Activated naive CD8-positive, alpha-beta T cell treated with anti-CD3 and anti-CD28 coated beads for 36 hours (primary cell): ENCODE measurements at regions not wholly inside any gene's neighbourhood (a gene's known extent, or its start where the extent isn't known, plus 50 kb on each side); places are given as distances from the start of the nearest gene placed in this dataset.

Experiments
- DNase-seq: peaks from one replicate; pipeline ENCODE4 v3.0.0; 2021
- H3K27ac Mint-ChIP-seq: one replicate; pipeline ENCODE4 v1.8.0; 2022; ENCODE audit warnings: mild to moderate bottlenecking, moderate library complexity, mixed read lengths
- H3K27me3 Mint-ChIP-seq: one replicate; pipeline ENCODE4 v1.8.0; 2022; ENCODE audit warnings: mild to moderate bottlenecking, mixed read lengths
- H3K36me3 Mint-ChIP-seq: one replicate; pipeline ENCODE4 v1.8.0; 2021; ENCODE audit warnings: mild to moderate bottlenecking, mixed read lengths
- H3K4me1 Mint-ChIP-seq: one replicate; pipeline ENCODE4 v1.8.0; 2021; ENCODE audit warnings: mixed read lengths
- H3K4me3 Mint-ChIP-seq: one replicate; pipeline ENCODE4 v1.8.0; 2022; ENCODE audit warnings: mild to moderate bottlenecking, moderate library complexity, mixed read lengths
- H3K9me3 Mint-ChIP-seq: one replicate; pipeline ENCODE4 v1.8.0; 2022; ENCODE audit warnings: mixed read lengths

- Mint-ChIP-seq H3K4me1 (no peaks in the 10 kb centered on the region), H3K27ac (no peak overlapping the region), H3K4me3 (no peak overlapping the region), H3K9me3 (no peaks in the 10 kb centered on the region), H3K36me3 (no peaks in the 10 kb centered on the region), H3K27me3 (no peaks in the 10 kb centered on the region)
- DNase-seq = no peak
Observed at GRCh38 chr9:13769641-13770040, 490.1 kb upstream of the MPDZ start.

- H3K36me3 Mint-ChIP-seq = no peaks in the 10 kb centered on the region
- H3K9me3 Mint-ChIP-seq = no peaks in the 10 kb centered on the region
- no peaks in the 10 kb centered on the region for H3K4me1 Mint-ChIP-seq
Observed at GRCh38 chr9:13769006-13769405, 489.5 kb upstream of the MPDZ start.

GRCh38 chr9:13762209-13762608 lies 482.7 kb upstream of the MPDZ start:
- H3K36me3 Mint-ChIP-seq = no peaks in the 10 kb centered on the region
- DNase-seq = no peak
- H3K27ac Mint-ChIP-seq = no peak overlapping the region
- no peak overlapping the region for H3K4me3 Mint-ChIP-seq
- H3K4me1 Mint-ChIP-seq = no peaks in the 10 kb centered on the region
- no peaks in the 10 kb centered on the region for H3K9me3 Mint-ChIP-seq
- no peaks in the 10 kb centered on the region for H3K27me3 Mint-ChIP-seq

More at GRCh38 chr9:13769006-13769405, 489.5 kb upstream of the MPDZ start:
- Mint-ChIP-seq H3K27me3 (no peaks in the 10 kb centered on the region), H3K4me3 (no peak overlapping the region), H3K27ac (no peak overlapping the region)
- DNase-seq = no peak

- H3K4me1 Mint-ChIP-seq = no peaks in the 10 kb centered on the region
- no peak for DNase-seq
- H3K4me3 Mint-ChIP-seq = no peak overlapping the region
- H3K9me3 Mint-ChIP-seq = no peaks in the 10 kb centered on the region
- no peak overlapping the region for H3K27ac Mint-ChIP-seq
- H3K27me3 Mint-ChIP-seq = no peaks in the 10 kb centered on the region
- H3K36me3 Mint-ChIP-seq = no peaks in the 10 kb centered on the region
Observed at GRCh38 chr9:13759551-13759950, 480.1 kb upstream of the MPDZ start.

- no peaks in the 10 kb centered on the region for H3K36me3 Mint-ChIP-seq
- no peaks in the 10 kb centered on the region for H3K9me3 Mint-ChIP-seq
- no peak overlapping the region for H3K4me3 Mint-ChIP-seq
- no peak overlapping the region for H3K27ac Mint-ChIP-seq
- DNase-seq = no peak
- H3K27me3 Mint-ChIP-seq = no peaks in the 10 kb centered on the region
- H3K4me1 Mint-ChIP-seq = no peaks in the 10 kb centered on the region
Observed at GRCh38 chr9:13758936-13759335, 479.4 kb upstream of the MPDZ start.

GRCh38 chr9:13756943-13757342 lies 477.5 kb upstream of the MPDZ start:
- Mint-ChIP-seq H3K4me1 (no peaks in the 10 kb centered on the region), H3K36me3 (no peaks in the 10 kb centered on the region), H3K27ac (no peak overlapping the region), H3K27me3 (no peaks in the 10 kb centered on the region), H3K4me3 (no peak overlapping the region), H3K9me3 (peaks cover 2% of the 10 kb centered on the region)
- DNase-seq = no peak

- Mint-ChIP-seq H3K36me3 (no peaks in the 10 kb centered on the region), H3K27me3 (no peaks in the 10 kb centered on the region), H3K27ac (no peak overlapping the region), H3K4me1 (no peaks in the 10 kb centered on the region), H3K4me3 (no peak overlapping the region), H3K9me3 (peaks cover 2% of the 10 kb centered on the region)
- no peak for DNase-seq
Observed at GRCh38 chr9:13755551-13755950, 476.1 kb upstream of the MPDZ start.

GRCh38 chr9:13750639-13751038 lies 471.1 kb upstream of the MPDZ start:
- H3K4me3 Mint-ChIP-seq = no peak overlapping the region
- H3K4me1 Mint-ChIP-seq = no peaks in the 10 kb centered on the region
- H3K9me3 Mint-ChIP-seq = peaks cover 4% of the 10 kb centered on the region
- H3K36me3 Mint-ChIP-seq = no peaks in the 10 kb centered on the region
- no peak overlapping the region for H3K27ac Mint-ChIP-seq
- no peaks in the 10 kb centered on the region for H3K27me3 Mint-ChIP-seq
- no peak for DNase-seq

GRCh38 chr9:13750061-13750460 lies 470.6 kb upstream of the MPDZ start:
- H3K27ac Mint-ChIP-seq = no peak overlapping the region
- H3K4me3 Mint-ChIP-seq = no peak overlapping the region
- DNase-seq = no peak
- no peaks in the 10 kb centered on the region for H3K4me1 Mint-ChIP-seq
- H3K36me3 Mint-ChIP-seq = no peaks in the 10 kb centered on the region
- no peaks in the 10 kb centered on the region for H3K27me3 Mint-ChIP-seq
- peaks cover 4% of the 10 kb centered on the region for H3K9me3 Mint-ChIP-seq

- DNase-seq = no peak
- Mint-ChIP-seq H3K4me1 (no peaks in the 10 kb centered on the region), H3K27me3 (no peaks in the 10 kb centered on the region), H3K27ac (no peak overlapping the region), H3K9me3 (peaks cover 2% of the 10 kb centered on the region), H3K36me3 (no peaks in the 10 kb centered on the region), H3K4me3 (no peak overlapping the region)
Observed at GRCh38 chr9:13746876-13747275, 467.4 kb upstream of the MPDZ start.

GRCh38 chr9:13744261-13744901 lies 464.9 kb upstream of the MPDZ start:
- Mint-ChIP-seq H3K9me3 (peaks cover 2% of the 10 kb centered on the region), H3K27ac (no peak overlapping the region), H3K36me3 (no peaks in the 10 kb centered on the region), H3K4me3 (no peak overlapping the region), H3K27me3 (no peaks in the 10 kb centered on the region), H3K4me1 (no peaks in the 10 kb centered on the region)
- DNase-seq = no peak

- Mint-ChIP-seq H3K27me3 (no peaks in the 10 kb centered on the region), H3K4me1 (no peaks in the 10 kb centered on the region), H3K27ac (no peak overlapping the region), H3K9me3 (peaks cover 1% of the 10 kb centered on the region), H3K36me3 (no peaks in the 10 kb centered on the region), H3K4me3 (no peak overlapping the region)
- no peak for DNase-seq
Observed at GRCh38 chr9:13737885-13738284, 458.4 kb upstream of the MPDZ start.

- Mint-ChIP-seq H3K4me3 (no peak overlapping the region), H3K36me3 (no peaks in the 10 kb centered on the region), H3K27me3 (no peaks in the 10 kb centered on the region), H3K9me3 (peaks cover 1% of the 10 kb centered on the region), H3K27ac (no peak overlapping the region), H3K4me1 (no peaks in the 10 kb centered on the region)
- no peak for DNase-seq
Observed at GRCh38 chr9:13735181-13735580, 455.7 kb upstream of the MPDZ start.

- Mint-ChIP-seq H3K4me1 (no peaks in the 10 kb centered on the region), H3K27ac (no peak overlapping the region), H3K27me3 (no peaks in the 10 kb centered on the region), H3K9me3 (peaks cover 2% of the 10 kb centered on the region), H3K4me3 (no peak overlapping the region), H3K36me3 (no peaks in the 10 kb centered on the region)
- no peak for DNase-seq
Observed at GRCh38 chr9:13734601-13735000, 455.1 kb upstream of the MPDZ start.

- DNase-seq = no peak
- Mint-ChIP-seq H3K9me3 (peaks cover 2% of the 10 kb centered on the region), H3K4me1 (no peaks in the 10 kb centered on the region), H3K4me3 (no peak overlapping the region), H3K36me3 (no peaks in the 10 kb centered on the region), H3K27me3 (no peaks in the 10 kb centered on the region), H3K27ac (no peak overlapping the region)
Observed at GRCh38 chr9:13732290-13732689, 452.8 kb upstream of the MPDZ start.

GRCh38 chr9:13731637-13732036 lies 452.1 kb upstream of the MPDZ start:
- Mint-ChIP-seq H3K27me3 (no peaks in the 10 kb centered on the region), H3K4me1 (no peaks in the 10 kb centered on the region), H3K4me3 (no peak overlapping the region), H3K9me3 (peaks cover 2% of the 10 kb centered on the region), H3K36me3 (no peaks in the 10 kb centered on the region), H3K27ac (no peak overlapping the region)
- no peak for DNase-seq
